Tibial artery (tissue), 4 donors: ENCODE measurements at regions not wholly inside any gene's neighbourhood (a gene's known extent, or its start where the extent isn't known, plus 50 kb on each side); places are given as distances from the start of the nearest gene placed in this dataset.

ENCODE experiments used
- DNase-seq, 2 donors: peaks; one replicate each; pipeline ENCODE4 v3.0.0-alpha.2; 2019
- H3K27ac ChIP-seq, 2 donors: fragments of 200-600 bp; sonication (generic) in 1 of 2; 1 replicate in 1 of 2; 2 replicates in 1 of 2; pipeline ENCODE4 v1.5.1; 2018 to 2019; ENCODE audit warnings: mild to moderate bottlenecking in 1 of 2
- H3K27me3 ChIP-seq, 2 donors: fragments of 200-600 bp; sonication (generic) in 1 of 2; one replicate each; pipeline versions ENCODE4 v1.5.1 to v1.6.0; 2016 to 2019
- H3K36me3 ChIP-seq, 3 donors: fragments of 200-600 bp; sonication (generic) in 2 of 3; one replicate each; pipeline ENCODE4 v1.5.1; 2016 to 2019; ENCODE audit warnings: mild to moderate bottlenecking in 2 of 3
- H3K4me1 ChIP-seq, 4 donors: fragments of 200-600 bp; sonication (generic) in 2 of 4; 1 replicate in 3 of 4; 2 replicates in 1 of 4; pipeline ENCODE4 v1.5.1; 2016 to 2019
- H3K4me3 ChIP-seq, 2 donors: fragments of 200-600 bp; sonication (generic) in 1 of 2; 1 replicate in 1 of 2; 2 replicates in 1 of 2; pipeline ENCODE4 v1.5.1; 2018 to 2019; ENCODE audit warnings: mild to moderate bottlenecking in 2 of 2
- H3K9me3 ChIP-seq, 3 donors: fragments of 200-600 bp; sonication (generic) in 1 of 3; one replicate each; pipeline ENCODE4 v1.5.1; 2016 to 2019
- CTCF ChIP-seq, 2 experiments: fragments of 200-600 bp in 1 of 2; fragments of 450-650 bp in 1 of 2; IDR thresholded peaks; one replicate each; pipeline ENCODE4 v1.5.1; 2017 to 2019; ENCODE audit warnings: antibody characterized with exemption in 2 of 2, mild to moderate bottlenecking in 1 of 2, moderate library complexity in 1 of 2
- intact Hi-C: fragments of 100-400 bp; cut with DNase I; formaldehyde crosslinking; loops from one replicate; pipeline ENCODE4 v1.15.0; 2023; ENCODE audit warnings: low total_unique reads

DNA sequence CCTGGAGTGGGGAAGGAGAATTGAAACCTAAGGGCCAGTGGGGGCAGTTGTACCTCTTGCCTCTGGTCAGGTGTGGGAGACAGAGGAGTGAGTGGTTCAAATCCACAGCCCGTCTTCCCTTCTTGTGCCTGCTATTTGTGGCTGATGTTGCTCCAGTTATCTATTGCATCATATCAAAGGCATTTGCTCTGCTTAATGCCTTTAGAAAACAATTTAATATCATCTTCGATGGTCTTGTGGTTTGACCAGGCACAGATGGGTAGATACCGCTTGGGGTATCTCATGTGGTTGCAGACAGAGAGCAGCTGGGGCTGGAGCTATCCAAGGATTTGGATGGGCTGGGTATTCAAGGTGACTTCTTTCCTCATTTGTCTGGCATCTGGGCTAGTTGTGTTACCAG is 376.1 kb upstream of the RBFOX1 start:
- no peaks in the 10 kb centered on the region for H3K27me3 ChIP-seq
- H3K4me3 ChIP-seq: no peak overlapping the region
- peaks cover 0 to 3% (median 0%) of the 10 kb centered on the region in 3 donors for H3K9me3 ChIP-seq
- no peak for TF ChIP-seq CTCF (IDR thresholded peaks at IDR 0.05)
- H3K36me3 ChIP-seq: no peaks in the 10 kb centered on the region
- H3K4me1 ChIP-seq: no peaks in the 10 kb centered on the region
- no peak for DNase-seq
- no peak overlapping the region for H3K27ac ChIP-seq
- intact Hi-C loops: no loop called here

- DNase-seq: no peak
- peaks cover 0 to 3% (median 0%) of the 10 kb centered on the region in 3 donors for H3K9me3 ChIP-seq
- H3K27ac ChIP-seq: no peak overlapping the region
- no peak overlapping the region for H3K4me3 ChIP-seq
- H3K36me3 ChIP-seq: no peaks in the 10 kb centered on the region
- no peak for TF ChIP-seq CTCF (IDR thresholded peaks at IDR 0.05)
- H3K27me3 ChIP-seq: no peaks in the 10 kb centered on the region
- no peaks in the 10 kb centered on the region for H3K4me1 ChIP-seq
- intact Hi-C loops: no loop called here
Observed at GRCh38 chr16:6955303-6955702, 377.3 kb upstream of the RBFOX1 start.

DNA sequence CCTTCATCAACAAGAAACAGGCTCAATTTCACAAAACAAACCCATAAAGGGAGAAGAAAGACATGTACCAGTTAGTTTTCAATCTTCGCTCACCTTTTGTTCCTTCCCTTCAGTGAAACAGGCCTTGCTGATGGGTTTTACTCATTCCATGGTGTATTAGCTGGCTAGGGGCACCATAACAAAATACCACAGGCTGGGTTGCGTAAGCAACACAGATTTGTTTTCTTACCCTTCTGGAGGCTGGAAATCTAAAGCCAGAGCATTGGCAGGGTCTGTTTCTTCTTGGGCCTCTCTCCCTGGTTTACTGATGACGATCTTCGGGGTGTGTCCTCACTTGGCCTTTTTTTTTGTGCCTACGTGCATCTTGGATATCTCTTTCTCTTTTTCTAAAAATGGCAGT is 383.4 kb upstream of the RBFOX1 start:
- Histone ChIP-seq H3K27ac (no peak overlapping the region), H3K4me3 (no peak overlapping the region), H3K27me3 (no peaks in the 10 kb centered on the region), H3K36me3 (no peaks in the 10 kb centered on the region), H3K4me1 (no peaks in the 10 kb centered on the region), H3K9me3 (no peaks in the 10 kb centered on the region)
- no peak for TF ChIP-seq CTCF (IDR thresholded peaks at IDR 0.05)
- DNase-seq: no peak
- intact Hi-C loops: no loop called here

DNA sequence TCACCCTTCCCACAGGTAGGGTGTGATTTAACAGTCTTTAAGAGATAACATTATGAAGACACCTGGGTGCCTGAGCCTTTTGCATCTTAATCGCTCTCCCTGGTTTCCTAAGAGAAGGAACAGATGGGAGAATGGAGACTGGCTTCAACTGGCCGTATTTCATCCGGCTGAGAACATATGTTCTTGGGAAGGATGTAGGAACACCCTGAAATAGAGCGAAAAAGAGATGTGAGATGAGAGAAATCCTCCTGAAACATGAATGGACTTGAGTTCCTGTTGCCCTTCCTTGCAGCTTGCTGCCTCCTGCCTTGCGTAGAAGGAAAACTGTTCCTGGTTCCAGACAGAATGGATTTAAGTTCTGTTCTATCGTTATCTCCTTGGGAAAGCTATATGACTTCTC is 385.4 kb upstream of the RBFOX1 start:
- Histone ChIP-seq H3K27me3 (no peaks in the 10 kb centered on the region), H3K9me3 (no peaks in the 10 kb centered on the region), H3K4me1 (no peaks in the 10 kb centered on the region), H3K4me3 (no peak overlapping the region), H3K27ac (no peak overlapping the region), H3K36me3 (no peaks in the 10 kb centered on the region)
- intact Hi-C loops: no loop called here
- TF ChIP-seq CTCF (IDR thresholded peaks at IDR 0.05): no peak
- no peak for DNase-seq

DNA sequence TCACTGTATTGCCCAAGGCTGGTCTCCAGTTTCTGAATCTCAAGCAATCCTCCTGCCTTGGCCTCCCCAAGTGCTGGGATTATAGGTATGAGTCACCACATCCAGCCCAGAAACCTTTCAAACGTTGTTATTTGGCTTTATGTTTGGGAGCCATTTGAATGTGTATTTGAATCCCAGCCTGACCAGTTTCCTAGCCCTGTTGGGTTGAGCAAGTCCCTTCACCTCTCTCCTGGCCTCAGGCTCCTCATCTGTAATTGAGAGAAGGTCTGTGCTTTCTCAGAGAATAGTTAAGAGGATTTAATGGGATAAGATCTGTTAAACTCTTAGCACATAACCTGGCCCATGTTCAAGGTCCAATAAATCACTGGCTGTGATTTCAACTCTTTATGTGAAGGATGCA is 385.8 kb upstream of the RBFOX1 start:
- Histone ChIP-seq H3K4me1 (no peaks in the 10 kb centered on the region), H3K27me3 (no peaks in the 10 kb centered on the region), H3K9me3 (no peaks in the 10 kb centered on the region), H3K36me3 (no peaks in the 10 kb centered on the region), H3K27ac (no peak overlapping the region), H3K4me3 (no peak overlapping the region)
- intact Hi-C loops: no loop called here
- no peak for TF ChIP-seq CTCF (IDR thresholded peaks at IDR 0.05)
- no peak for DNase-seq

GRCh38 chr16:6946106-6946505 is 386.5 kb upstream of the RBFOX1 start:
- intact Hi-C loops: no loop called here
- Histone ChIP-seq H3K27ac (no peak overlapping the region), H3K9me3 (no peaks in the 10 kb centered on the region), H3K4me1 (no peaks in the 10 kb centered on the region), H3K36me3 (no peaks in the 10 kb centered on the region), H3K4me3 (no peak overlapping the region), H3K27me3 (no peaks in the 10 kb centered on the region)
- TF ChIP-seq CTCF (IDR thresholded peaks at IDR 0.05): no peak
- no peak for DNase-seq
